DMS53 (cell line): ENCODE measurements at regions not wholly inside any gene's neighbourhood (a gene's known extent, or its start where the extent isn't known, plus 50 kb on each side); places are given as distances from the start of the nearest gene placed in this dataset.

ENCODE experiments used
- DNase-seq: peaks from one replicate; lab custom pipeline; 2025; lab: John Stamatoyannopoulos, UW

DNA sequence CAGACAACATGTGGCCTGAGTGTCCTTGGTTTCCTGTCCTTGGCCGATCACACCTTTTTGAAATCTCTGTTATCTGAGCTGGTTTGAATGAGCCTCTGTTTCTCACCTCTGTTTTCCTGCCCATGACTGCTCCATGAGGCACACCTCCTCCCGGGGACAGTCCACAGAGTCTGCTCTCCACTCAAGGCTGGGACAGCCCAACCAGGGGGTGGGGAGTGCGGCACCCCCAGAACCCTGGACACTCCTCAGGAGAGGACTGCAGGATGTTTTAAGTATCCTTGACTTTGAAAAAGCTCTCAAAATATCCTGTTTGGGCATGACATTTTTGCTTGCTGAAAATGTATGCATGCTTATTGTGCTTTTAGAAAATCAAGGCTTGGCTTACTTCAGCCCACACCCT is 333.0 kb upstream of the N4BP1 start:
- no peak for DNase-seq

DNA sequence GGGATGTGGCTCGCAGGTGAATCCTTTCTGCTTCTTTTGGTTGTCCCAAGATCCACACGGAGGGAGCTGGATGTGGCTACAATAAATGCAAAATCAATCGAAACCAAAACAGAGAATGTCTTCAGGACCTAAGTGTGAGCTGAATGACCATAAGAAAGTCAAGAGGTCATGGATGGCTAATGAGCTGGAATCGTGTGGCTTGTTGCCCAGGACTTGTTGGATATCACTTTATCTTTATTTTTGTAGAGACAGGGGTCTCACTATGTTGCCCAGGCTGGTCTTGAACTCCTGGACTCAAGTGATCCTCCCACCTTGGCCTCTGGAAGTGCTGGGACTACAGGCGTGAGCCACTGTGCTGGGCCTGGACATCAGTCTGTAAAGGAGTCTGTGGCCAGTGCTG is 326.8 kb upstream of the N4BP1 start:
- no peak for DNase-seq

DNA sequence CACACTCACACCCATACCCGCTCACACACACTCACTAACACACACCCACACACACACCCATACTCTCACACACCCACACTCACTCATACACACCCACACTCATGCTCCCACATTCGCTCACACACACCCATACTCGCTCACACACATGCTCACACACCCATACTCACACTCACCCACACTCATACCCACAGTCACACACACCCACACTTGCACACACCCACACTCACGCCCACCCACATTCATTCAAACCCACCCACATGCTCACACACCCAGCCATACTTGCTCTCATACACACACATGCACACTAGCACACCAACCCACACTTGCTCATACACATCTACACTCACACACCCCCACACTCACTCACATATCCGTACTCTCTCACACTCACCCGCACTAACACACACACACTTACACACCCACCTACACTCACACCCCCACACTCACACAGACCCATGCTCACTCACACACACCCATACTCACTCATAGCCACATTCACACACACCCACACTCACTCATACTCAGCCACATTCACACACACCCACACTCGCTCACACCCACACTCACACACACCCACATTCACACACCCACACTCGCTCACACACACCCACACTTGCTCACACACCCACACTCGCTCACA is 322.4 kb upstream of the N4BP1 start:
- no peak for DNase-seq

DNA sequence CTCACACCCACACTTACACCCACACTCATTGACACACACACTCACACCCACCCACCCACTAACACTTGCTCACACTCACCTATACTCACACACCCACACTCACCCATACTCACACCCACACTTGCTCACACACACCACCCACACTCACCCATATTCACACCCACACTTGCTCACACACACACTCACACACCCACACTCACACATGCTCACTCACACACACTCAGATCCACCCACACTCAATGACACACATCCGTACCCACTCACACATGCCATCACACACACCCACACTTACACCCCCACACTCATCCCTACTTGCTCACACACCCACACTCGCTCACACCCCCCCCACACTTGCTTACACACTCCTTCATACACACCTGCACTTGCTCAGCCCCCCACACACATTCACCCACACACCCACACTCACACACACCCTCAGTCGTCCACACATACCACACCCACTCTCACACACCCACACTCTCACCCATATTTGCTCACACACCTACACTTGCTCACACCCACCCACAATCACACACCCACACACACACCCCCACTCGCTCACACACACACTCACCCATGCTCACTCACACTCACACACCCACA is 321.1 kb upstream of the N4BP1 start:
- DNase-seq: no peak

DNA sequence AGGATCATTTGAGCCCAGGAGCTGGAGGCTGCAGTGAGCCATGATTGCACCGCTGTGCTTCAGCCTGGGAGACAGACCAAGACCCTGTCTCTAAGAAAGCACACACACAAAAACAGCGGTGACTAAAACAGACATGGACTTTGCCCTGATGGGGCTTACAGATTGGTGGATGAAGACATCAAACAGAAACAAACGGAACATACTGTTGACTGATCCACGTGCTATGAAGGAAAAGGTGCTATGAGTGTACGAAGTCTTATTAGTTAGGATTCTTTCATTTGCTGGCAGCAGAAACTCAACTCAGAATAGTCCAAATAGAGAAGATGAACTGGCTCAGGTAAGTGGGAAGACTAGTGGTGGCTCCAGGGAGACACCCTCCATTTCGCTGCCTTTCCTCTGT is 309.8 kb upstream of the N4BP1 start:
- DNase-seq: no peak

DNA sequence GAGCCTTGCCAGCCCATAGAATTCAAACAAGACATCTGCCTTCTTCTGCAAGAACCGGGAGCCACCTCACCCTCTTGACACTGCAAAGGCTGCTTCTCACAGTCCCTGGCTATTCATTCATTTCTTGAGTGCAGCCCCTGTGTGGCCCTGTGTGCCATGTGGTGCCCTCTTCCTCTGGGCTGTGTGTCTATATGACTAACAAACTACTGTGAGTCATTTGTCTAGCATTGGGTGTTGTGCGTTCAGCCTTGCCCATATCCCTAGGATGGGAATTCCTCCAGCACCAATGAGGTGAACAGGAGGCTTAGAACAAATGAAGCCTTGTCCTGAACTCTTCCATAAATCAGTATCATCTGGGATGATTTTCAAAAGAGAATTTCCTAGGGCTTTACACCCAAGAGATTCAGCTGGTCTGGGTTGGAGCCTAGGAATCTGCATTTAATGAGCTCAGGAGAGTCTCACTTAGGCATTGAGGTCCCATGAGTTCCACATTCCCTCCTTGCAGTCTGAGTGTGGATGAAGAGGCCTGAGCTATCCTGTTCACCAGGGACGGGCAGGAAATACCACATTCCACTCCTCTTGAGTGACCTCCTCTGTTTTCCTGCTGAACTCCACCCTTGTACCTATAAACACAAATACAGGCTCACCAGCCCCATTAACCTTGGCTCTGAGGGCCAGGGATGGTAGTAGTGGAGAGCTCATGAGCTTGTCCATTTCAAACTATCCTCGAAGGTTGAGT is 308.7 kb upstream of the N4BP1 start:
- DNase-seq: no peak

DNA sequence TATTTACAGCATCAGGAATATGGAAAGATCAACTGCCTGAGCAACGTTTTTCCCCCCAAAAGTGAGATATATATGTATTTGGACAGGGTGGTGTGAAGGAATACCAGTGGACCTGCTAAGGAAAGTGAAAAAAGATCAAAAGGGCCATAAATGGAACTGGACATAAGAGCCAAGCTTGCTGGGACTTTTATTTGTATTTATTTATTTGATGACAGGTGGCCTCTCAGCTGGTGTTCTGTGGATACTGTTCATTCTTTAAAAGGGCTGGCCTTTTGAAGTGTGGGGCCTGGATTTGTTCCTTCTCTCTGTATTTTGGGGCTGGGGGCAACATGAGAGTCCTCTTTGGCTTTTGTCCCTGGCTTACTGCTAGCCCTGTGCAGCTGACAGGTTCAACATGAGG is 306.6 kb upstream of the N4BP1 start:
- DNase-seq: no peak

DNA sequence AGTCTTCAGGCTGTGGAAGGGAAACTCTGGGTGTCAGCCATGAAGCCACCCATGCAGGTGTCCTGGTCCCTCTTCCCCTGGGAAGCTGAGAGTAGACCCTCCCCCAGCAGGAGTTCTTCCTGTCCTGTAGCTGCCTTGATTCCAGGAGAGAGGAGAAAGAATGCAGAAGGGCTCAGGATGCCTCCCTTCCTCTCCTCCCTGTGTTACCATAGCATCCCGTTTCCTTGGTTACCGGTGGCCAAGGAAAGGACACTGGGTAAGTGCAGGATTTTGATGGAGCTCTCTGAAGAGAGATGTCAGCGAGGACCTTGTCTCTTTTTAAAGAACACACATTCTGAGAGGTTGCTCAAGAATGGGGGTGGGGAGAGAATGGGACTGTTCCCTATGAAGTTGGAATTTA is 304.1 kb upstream of the N4BP1 start:
- DNase-seq: no peak

DNA sequence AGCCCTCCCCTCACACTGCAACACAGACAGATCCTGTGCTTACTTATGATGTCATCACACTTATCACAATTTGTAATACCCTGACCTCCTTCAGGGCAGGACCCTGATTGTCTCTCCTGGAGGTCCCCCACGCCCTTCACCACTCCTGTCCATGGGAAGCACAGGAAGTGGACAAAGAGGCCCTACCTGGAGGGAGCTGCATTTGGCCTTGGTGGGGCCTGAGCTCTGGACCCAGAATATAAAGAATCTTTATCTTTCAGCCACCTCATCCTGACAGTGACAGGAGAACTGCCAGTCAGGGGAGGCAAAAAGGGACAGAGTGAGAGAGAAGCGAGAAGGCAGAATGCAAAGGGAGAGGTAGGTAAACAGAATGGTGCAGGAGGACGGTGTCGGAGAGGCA is 303.4 kb upstream of the N4BP1 start:
- DNase-seq: no peak

DNA sequence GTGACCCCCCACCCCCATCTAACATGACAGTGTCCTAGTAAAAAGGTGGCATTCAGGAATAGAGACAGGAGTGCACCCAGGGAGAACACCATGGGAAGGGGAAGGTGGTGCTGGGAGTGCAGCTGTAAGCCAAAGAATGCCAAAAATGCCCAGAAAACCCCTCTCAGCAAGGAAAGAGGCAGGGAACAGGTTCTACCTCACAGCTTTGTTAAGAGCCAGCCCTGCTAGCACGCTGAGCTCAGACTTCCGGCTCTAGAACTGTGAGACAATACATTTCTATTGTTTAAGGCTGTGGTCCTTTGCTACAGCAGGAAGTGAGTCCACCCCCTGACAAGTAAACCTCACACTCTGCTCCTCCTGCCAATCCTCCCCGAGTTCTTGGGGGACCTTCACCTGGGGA is 302.4 kb upstream of the N4BP1 start:
- DNase-seq: no peak

DNA sequence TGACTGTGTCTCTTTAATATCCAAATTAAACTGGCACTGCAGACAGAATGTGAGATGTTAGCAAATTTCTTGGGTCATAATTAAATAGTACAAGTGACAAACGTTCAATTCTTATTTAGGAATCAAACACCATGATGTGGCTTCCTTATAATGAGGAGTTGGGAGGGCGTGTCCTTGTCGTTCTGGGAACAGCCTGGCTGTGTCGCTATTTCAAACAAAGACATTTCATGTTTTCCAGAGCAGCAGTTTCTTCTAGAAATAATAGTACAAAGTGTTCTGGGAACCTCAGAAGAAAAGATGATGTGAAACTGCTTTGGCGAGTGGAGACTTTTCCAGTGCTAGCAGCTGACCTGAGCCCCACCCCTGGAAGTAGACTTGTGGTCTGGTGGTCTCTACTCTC is 301.7 kb upstream of the N4BP1 start:
- DNase-seq: no peak

DNA sequence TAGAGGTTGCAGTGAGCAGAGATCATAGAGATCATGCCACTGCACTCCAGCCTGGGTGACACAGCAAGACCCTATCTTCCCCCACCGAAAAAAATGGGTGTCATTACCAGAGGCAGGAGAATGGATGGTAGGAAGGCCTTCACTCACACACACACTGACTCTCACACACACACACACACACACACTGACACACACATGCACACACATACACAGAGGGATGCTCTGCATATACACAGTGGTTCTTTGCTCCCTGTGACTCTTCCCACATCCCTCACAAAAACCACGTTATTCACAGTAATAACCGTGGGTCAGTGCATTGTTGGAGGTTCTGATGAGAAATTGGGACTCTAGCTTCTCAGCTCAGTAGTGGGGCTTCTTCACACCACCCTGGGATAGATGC is 300.2 kb upstream of the N4BP1 start:
- DNase-seq: no peak

DNA sequence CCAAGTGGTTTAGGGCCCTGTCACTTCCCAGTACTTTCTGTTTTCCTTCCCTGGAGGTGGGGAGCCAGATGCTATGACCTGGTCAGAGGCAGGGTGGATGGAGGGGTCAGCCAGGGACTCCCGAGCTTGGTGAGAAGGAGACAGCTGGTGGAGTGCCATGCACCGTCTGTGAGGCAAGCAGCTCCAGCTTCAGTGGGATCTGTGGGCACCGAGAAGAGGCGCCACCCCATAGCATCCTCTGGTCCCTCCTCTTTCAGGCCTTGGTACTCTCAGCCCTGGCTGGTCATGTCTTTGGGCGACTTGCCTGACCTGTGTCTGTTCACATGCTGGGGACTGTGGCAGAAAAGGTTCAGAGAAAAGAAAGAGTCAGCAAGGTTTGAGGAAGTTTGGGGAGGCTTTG is 299.3 kb upstream of the N4BP1 start:
- no peak for DNase-seq

DNA sequence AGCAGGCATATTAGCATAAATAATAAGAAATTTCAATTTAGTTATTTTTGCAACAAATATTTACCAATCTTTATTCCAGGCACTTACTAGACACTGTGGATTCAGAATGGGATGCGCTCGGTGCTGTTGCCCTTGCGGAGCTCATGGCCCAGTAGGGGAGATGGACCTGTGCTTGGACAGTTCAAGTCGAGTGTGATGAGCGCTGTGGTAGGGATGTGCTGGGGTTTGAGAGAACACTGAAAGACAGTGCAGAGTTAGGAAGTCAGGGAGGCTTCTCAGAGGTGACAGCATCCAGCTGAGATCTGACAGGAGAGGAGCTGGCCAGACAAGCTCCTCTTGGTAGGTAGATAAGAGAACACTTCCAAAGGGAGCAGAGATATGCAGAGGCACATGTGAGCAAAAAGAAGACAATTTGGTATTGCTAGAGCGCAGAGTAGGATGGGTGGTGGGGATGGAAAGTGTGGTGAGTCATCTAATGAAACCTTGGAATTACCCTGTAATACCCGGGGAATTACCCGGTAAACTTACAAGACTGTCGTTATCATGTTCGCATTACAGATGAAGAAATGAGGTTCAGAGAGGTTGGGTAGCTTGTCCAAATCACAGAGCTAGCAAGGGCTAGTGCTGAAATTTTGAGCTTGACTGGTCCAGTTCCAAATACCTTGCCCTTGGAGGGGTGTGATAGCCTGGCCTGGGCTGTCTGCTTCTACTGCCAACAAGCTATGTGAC is 298.1 kb upstream of the N4BP1 start:
- DNase-seq: no peak

DNA sequence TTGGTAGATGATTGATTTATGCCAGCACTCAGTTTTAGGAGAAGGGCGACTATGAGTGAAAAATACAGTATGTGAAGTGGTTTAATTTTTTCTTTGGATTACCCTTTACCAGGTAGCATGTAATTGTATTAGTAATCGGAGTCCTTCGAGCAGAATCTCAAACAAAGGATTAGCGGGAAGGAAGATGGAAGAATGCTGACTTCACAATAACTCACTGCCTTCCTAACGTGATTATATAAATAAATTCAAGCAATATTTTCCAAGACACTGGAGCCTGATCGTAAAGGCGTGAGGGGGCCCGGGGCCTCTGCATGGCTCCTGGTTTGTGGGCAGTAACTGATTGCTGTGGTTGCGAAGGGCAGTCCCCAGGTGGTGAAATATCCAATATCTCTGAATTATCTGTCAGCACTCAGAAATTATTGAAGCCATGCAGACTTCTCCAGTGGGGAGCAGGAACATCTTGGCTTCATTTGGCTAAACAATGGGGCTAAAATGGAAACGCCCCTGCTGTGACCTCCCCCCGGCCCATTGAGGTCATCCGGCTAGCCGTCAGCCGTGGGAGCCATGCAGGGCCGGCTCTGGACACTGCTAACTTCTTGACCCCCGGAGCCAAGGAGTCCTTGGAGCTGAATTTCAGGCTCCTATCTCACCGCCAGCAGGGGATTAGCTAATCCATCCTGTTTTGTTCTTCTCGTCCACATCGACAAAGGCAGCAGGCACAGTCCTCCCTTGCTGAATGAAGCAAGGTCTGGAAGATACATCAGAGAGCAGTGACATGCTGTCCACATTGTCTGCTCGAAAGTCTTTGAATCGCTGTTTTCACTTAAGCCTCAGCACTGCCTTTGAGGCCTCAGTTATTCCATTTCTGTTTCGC is 295.9 kb upstream of the N4BP1 start:
- DNase-seq: no peak

DNA sequence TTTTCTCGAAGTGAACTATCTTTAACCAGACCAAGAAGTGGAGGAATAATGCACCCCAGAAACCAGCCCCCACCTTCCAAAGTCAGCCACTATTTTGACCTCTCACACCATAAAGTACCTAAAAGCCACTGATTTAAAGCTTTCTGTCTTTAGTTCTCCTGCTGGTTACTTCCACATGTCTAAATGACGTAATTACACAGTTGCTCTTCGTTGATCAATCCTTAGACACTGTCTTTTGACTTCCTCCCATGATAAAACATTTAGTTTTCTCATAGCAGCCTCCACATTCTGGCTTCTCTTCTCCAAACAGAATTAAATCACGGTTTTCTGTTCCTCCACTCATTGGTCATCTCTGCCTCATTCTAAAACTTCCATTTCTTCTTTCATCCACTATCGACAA is 294.4 kb upstream of the N4BP1 start:
- no peak for DNase-seq

DNA sequence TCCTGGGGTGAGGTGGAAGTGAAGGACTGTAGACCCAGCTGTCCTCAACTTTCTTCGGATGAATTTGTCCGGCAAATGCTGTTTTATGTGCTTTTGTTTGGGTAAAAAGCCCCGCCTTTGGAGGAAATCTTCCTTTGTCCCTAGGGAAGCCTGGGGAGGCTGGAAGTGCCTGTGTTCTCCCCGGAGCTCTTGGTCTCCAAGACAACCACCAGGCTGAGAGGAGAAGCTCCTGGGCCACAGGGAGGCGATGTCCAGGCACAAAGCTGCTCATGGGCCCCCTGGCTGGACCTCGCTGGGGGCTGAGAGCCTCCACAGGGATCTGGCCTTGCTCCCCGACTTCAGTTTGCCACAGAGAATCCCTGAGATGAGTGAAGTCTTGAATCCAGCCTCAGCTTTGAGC is 293.1 kb upstream of the N4BP1 start:
- no peak for DNase-seq

DNA sequence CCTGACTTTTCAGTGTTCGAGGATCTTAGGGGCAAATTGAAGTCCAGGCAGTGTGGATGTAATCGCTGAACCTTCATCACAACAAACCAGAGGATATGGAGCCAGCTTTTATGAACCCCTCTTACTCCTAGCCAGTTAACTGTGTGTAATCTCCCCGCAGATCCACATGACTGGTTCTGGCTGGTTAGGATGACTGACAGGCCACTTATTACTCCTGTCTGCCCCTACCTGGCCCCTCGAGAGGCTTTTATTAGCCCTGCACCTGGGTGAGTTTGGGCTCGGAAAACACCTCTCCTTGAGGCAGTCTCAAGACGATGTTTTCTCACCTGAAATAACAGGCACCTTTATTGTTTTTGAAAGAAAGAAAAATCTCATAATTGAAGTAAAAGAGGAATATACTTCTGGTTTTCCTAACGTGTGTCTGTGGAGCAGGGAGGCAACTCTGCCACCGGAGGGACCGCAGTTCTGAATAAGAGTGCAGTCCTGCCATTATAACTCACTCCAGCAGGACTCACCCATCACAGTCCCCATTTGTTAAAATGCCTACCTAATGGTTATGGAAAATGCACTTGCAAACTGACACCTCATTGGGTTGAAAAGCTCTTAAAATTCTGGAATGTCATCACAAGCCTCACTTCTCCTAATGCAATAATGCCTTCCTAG is 291.9 kb upstream of the N4BP1 start:
- DNase-seq: no peak

DNA sequence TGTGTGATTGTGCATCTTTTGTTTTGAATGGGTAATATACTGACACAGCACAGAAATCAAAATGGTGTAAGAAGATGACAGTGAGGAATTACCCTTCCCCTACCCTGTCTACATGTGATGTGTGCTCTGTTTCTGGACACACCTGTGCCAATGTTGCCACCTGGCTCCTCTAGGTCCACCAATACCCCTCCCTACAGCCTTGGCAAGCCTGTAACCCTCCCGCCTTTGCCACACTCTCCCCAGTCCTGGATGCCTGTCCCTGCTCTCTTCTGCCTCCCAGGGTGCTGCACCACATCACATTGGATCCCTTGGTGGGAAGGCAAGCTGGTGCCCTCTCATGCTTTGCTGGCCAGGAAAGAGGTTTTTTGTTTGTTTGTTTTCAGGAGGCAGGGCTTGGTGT is 289.5 kb upstream of the N4BP1 start:
- DNase-seq: no peak

DNA sequence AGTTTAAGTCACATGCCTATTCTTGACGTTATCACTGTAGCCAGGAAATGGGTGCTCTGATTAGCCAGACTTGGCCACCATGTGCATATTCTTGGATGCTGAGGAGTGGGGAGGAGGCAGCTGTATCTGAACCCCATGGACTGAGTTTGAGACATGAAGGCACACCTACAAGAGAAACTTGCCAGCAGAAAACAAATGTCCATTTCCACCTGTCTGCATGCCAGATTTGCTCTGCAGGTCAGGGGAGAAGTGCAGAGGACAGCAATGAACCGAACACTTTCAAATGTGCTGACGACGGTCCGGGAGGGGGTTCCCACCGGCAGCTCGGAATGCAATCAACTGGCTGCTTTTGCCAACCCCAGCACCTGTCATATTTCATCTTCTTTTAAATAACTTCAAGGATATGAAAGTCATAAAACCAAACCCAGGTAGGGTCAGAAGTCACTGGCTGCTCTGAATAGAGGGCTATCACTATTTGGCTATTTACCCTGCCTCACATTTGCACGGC is 287.8 kb upstream of the N4BP1 start:
- DNase-seq: no peak

DNA sequence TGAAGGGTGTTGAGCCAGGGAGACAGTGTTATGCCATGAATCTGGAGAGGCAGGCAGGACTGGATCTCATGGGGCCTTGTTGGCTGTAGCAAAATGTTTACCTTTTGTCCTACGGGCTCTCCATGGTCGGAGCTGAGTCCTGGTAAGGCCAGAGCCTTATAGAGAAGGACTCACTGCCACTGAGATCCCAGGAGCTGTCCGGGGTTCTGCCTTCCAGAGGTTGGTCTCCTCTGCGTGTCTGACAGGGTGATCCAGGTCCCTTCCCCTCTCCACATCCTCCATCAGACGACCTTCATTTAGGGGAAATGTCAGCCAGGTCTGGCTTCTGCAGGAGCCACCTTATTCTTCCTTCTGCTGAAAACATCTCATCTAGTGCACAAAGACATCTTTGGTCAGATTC is 285.2 kb upstream of the N4BP1 start:
- no peak for DNase-seq
